ENCODE measurements at regions not wholly inside any gene's neighbourhood (a gene's known extent, or its start where the extent isn't known, plus 50 kb on each side); places are given as distances from the start of the nearest gene placed in this dataset.

- ATAC-seq (no peak), DNase-seq (ENCODE audit: low spot score) (peak; percentile 40)
- TF ChIP-seq ZNF331 (CRISPR knock-in tag; IDR thresholded peaks at IDR 0.05; ENCODE audit: low read depth) (no peak), NANOG (IDR thresholded peaks at IDR 0.05; ENCODE audit: borderline replicate concordance) (no peak), EZH2 (IDR thresholded peaks at IDR 0.05; ENCODE audit: low read depth, unreplicated experiment) (no peak), POLR2AphosphoS5 (IDR thresholded peaks at IDR 0.05; ENCODE audit: low read depth) (no peak), CREB1 (CRISPR knock-in tag; IDR thresholded peaks at IDR 0.05; ENCODE audit: low read depth) (no peak), ZNF114 (CRISPR knock-in tag; IDR thresholded peaks at IDR 0.05) (no peak)
- TF ChIP-seq, protein P1, sequence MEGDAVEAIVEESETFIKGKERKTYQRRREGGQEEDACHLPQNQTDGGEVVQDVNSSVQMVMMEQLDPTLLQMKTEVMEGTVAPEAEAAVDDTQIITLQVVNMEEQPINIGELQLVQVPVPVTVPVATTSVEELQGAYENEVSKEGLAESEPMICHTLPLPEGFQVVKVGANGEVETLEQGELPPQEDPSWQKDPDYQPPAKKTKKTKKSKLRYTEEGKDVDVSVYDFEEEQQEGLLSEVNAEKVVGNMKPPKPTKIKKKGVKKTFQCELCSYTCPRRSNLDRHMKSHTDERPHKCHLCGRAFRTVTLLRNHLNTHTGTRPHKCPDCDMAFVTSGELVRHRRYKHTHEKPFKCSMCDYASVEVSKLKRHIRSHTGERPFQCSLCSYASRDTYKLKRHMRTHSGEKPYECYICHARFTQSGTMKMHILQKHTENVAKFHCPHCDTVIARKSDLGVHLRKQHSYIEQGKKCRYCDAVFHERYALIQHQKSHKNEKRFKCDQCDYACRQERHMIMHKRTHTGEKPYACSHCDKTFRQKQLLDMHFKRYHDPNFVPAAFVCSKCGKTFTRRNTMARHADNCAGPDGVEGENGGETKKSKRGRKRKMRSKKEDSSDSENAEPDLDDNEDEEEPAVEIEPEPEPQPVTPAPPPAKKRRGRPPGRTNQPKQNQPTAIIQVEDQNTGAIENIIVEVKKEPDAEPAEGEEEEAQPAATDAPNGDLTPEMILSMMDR (conservative IDR thresholded peaks at IDR 0.05; ENCODE audit: low read depth in 2 of 2): peak; percentile 37 to 46; a peak in 3 of 4 replicates
- TF ChIP-seq, protein P2, sequence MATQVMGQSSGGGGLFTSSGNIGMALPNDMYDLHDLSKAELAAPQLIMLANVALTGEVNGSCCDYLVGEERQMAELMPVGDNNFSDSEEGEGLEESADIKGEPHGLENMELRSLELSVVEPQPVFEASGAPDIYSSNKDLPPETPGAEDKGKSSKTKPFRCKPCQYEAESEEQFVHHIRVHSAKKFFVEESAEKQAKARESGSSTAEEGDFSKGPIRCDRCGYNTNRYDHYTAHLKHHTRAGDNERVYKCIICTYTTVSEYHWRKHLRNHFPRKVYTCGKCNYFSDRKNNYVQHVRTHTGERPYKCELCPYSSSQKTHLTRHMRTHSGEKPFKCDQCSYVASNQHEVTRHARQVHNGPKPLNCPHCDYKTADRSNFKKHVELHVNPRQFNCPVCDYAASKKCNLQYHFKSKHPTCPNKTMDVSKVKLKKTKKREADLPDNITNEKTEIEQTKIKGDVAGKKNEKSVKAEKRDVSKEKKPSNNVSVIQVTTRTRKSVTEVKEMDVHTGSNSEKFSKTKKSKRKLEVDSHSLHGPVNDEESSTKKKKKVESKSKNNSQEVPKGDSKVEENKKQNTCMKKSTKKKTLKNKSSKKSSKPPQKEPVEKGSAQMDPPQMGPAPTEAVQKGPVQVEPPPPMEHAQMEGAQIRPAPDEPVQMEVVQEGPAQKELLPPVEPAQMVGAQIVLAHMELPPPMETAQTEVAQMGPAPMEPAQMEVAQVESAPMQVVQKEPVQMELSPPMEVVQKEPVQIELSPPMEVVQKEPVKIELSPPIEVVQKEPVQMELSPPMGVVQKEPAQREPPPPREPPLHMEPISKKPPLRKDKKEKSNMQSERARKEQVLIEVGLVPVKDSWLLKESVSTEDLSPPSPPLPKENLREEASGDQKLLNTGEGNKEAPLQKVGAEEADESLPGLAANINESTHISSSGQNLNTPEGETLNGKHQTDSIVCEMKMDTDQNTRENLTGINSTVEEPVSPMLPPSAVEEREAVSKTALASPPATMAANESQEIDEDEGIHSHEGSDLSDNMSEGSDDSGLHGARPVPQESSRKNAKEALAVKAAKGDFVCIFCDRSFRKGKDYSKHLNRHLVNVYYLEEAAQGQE (IDR thresholded peaks at IDR 0.05; ENCODE audit: unreplicated experiment): no peak
- H3K4me2 ChIP-seq: no peak overlapping the region
- no peaks in the 10 kb centered on the region for H3F3A ChIP-seq (replicated peaks; ENCODE audit: low read depth)
- no peaks in the 10 kb centered on the region for H3K9me2 ChIP-seq (ENCODE audit: insufficient read depth)
- H3K4me1 Mint-ChIP-seq: no peaks in the 10 kb centered on the region
- no peaks in the 10 kb centered on the region for H3K4me1 ChIP-seq (ENCODE audit: insufficient read depth)
- H3K4me3 Mint-ChIP-seq: no peak overlapping the region
- H3K9me3 Mint-ChIP-seq: no peaks in the 10 kb centered on the region; the same call in 2 of the 3 replicates
- H3K27ac Mint-ChIP-seq: no peak overlapping the region
- H3K4me3 ChIP-seq: no peak overlapping the region
- peaks cover 3% of the 10 kb centered on the region for H3K27me3 Mint-ChIP-seq (ENCODE audit: insufficient read depth, low read depth, poor library complexity)
- H3K36me3 Mint-ChIP-seq (ENCODE audit: low read depth): no peaks in the 10 kb centered on the region
- H3K27me3 ChIP-seq (ENCODE audit: insufficient read depth): no peaks in the 10 kb centered on the region
- no peak overlapping the region for H2AFZ ChIP-seq
- H3K27ac ChIP-seq (ENCODE audit: low read depth): no peak overlapping the region
- no peaks in the 10 kb centered on the region for H3K36me3 ChIP-seq (ENCODE audit: insufficient read depth)
- no peaks in the 10 kb centered on the region for H4K20me1 ChIP-seq (replicated peaks; ENCODE audit: insufficient read depth)
- H3K79me2 ChIP-seq (replicated peaks; ENCODE audit: insufficient read depth): no peaks in the 10 kb centered on the region
These were observed 62.0 kb upstream of the PHF24 start for GRCh38 chr9:34896112-34896511.

GRCh38 chr9:34892886-34893285, 65.2 kb upstream of the PHF24 start:
- H3K9me3 Mint-ChIP-seq: no peaks in the 10 kb centered on the region; the same call in 2 of the 3 replicates
- H4K20me1 ChIP-seq (replicated peaks; ENCODE audit: insufficient read depth): no peaks in the 10 kb centered on the region
- H3F3A ChIP-seq (replicated peaks; ENCODE audit: low read depth): no peaks in the 10 kb centered on the region
- no peaks in the 10 kb centered on the region for H3K4me1 Mint-ChIP-seq
- no peaks in the 10 kb centered on the region for H3K36me3 Mint-ChIP-seq (ENCODE audit: low read depth)
- no peaks in the 10 kb centered on the region for H3K79me2 ChIP-seq (replicated peaks; ENCODE audit: insufficient read depth)
- no peaks in the 10 kb centered on the region for H3K4me1 ChIP-seq (ENCODE audit: insufficient read depth)
- TF ChIP-seq, protein P3, sequence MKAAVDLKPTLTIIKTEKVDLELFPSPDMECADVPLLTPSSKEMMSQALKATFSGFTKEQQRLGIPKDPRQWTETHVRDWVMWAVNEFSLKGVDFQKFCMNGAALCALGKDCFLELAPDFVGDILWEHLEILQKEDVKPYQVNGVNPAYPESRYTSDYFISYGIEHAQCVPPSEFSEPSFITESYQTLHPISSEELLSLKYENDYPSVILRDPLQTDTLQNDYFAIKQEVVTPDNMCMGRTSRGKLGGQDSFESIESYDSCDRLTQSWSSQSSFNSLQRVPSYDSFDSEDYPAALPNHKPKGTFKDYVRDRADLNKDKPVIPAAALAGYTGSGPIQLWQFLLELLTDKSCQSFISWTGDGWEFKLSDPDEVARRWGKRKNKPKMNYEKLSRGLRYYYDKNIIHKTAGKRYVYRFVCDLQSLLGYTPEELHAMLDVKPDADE (IDR thresholded peaks at IDR 0.05): no peak
- TF ChIP-seq EZH2 (IDR thresholded peaks at IDR 0.05; ENCODE audit: low read depth, unreplicated experiment) (no peak), STAT1 (IDR thresholded peaks at IDR 0.05; ENCODE audit: unreplicated experiment) (no peak), JUNB (IDR thresholded peaks at IDR 0.05; ENCODE audit: unreplicated experiment) (no peak), CREB1 (CRISPR knock-in tag; IDR thresholded peaks at IDR 0.05; ENCODE audit: low read depth) (no peak), EZH2phosphoT487 (IDR thresholded peaks at IDR 0.05; ENCODE audit: unreplicated experiment) (no peak)
- TF ChIP-seq, protein P2 (IDR thresholded peaks at IDR 0.05; ENCODE audit: unreplicated experiment): no peak
- no peaks in the 10 kb centered on the region; the same call in 1 of the 2 replicates for H3K9me2 ChIP-seq (ENCODE audit: insufficient read depth)
- no peak overlapping the region for H3K4me2 ChIP-seq
- no peak overlapping the region for H3K27ac Mint-ChIP-seq
- peaks cover 5% of the 10 kb centered on the region for H3K27me3 Mint-ChIP-seq (ENCODE audit: insufficient read depth, low read depth, poor library complexity)
- no peak overlapping the region for H3K4me3 Mint-ChIP-seq
- no peaks in the 10 kb centered on the region for H3K36me3 ChIP-seq (ENCODE audit: insufficient read depth)
- H3K27me3 ChIP-seq (ENCODE audit: insufficient read depth): no peaks in the 10 kb centered on the region
- no peak overlapping the region for H2AFZ ChIP-seq
- ATAC-seq (no peak), DNase-seq (ENCODE audit: low spot score) (no peak)
- H3K27ac ChIP-seq (ENCODE audit: low read depth): no peak overlapping the region
- H3K4me3 ChIP-seq: no peak overlapping the region
